HepG2 (cell line): ENCODE measurements at regions not wholly inside any gene's neighbourhood (a gene's known extent, or its start where the extent isn't known, plus 50 kb on each side); places are given as distances from the start of the nearest gene placed in this dataset.
A peak's percentile ranks its signal among the peaks of the same experiment; 100 is the strongest.

ENCODE experiments used
- ATF7 ChIP-seq, 2 experiments: fragments of 450-650 bp in 1 of 2; sonication (generic) in 1 of 2; formaldehyde crosslinking in 1 of 2; IDR thresholded peaks; 2 replicates each; pipeline versions ENCODE4 v1.4.0 to v1.6.1; 2016 to 2020; ENCODE audit warnings: antibody characterized with exemption in 1 of 2, mild to moderate bottlenecking in 1 of 2, missing genetic modification reagents in 1 of 2
- CBFB ChIP-seq: sonication (generic); formaldehyde crosslinking; IDR thresholded peaks from 2 replicates; pipeline ENCODE4 v1.4.0; 2020; ENCODE audit warnings: missing genetic modification reagents
- CHD2 ChIP-seq: IDR thresholded peaks from 2 replicates; pipeline ENCODE4 v1.6.1; 2011; ENCODE audit warnings: low read depth, low read length, improper control_type of control experiment
- FOXK2 ChIP-seq: fragments of 450-650 bp; IDR thresholded peaks from 2 replicates; pipeline ENCODE4 v1.6.1; 2016
- GPN1 ChIP-seq: sonication (generic); formaldehyde crosslinking; IDR thresholded peaks from 2 replicates; pipeline ENCODE4 v1.5.1; 2020; ENCODE audit warnings: missing genetic modification reagents, borderline replicate concordance
- HDAC1 ChIP-seq: sonication (generic); formaldehyde crosslinking; IDR thresholded peaks from 2 replicates; pipeline ENCODE4 v1.5.1; 2020; ENCODE audit warnings: mild to moderate bottlenecking, missing genetic modification reagents
- KLF15 ChIP-seq: sonication (generic); formaldehyde crosslinking; IDR thresholded peaks from 2 replicates; pipeline ENCODE4 v1.8.1; 2023; ENCODE audit warnings: borderline replicate concordance, mild to moderate bottlenecking, inconsistent platforms, missing genetic modification reagents, mixed read lengths
- KLF16 ChIP-seq, 2 experiments: sonication (generic) in 1 of 2; formaldehyde crosslinking in 1 of 2; IDR thresholded peaks; 2 replicates each; pipeline versions ENCODE4 v1.6.1 to v1.8.0; 2016 to 2023; ENCODE audit warnings: missing genetic modification reagents in 2 of 2, missing compliant biosample characterization in 1 of 2
- SIN3B ChIP-seq: fragments of 150-350 bp; IDR thresholded peaks from 2 replicates; pipeline ENCODE4 v1.6.1; 2014; ENCODE audit warnings: low read length
- SP140L ChIP-seq: sonication (generic); formaldehyde crosslinking; IDR thresholded peaks from 2 replicates; pipeline ENCODE4 v1.4.0; 2020; ENCODE audit warnings: missing genetic modification reagents, borderline replicate concordance
- SRSF1 ChIP-seq: fragments of 200-400 bp; formaldehyde crosslinking; optimal IDR thresholded peaks from 2 replicates; pipeline ENCODE3; 2017; ENCODE audit warnings: mild to moderate bottlenecking, low read depth, low read length, moderate library complexity
- ZFP90 ChIP-seq: sonication (generic); formaldehyde crosslinking; IDR thresholded peaks from 2 replicates; pipeline ENCODE4 v1.8.0; 2022; ENCODE audit warnings: missing genetic modification reagents, mild to moderate bottlenecking, inconsistent platforms, borderline replicate concordance
- ZMYM2 ChIP-seq: sonication (generic); formaldehyde crosslinking; IDR thresholded peaks from 2 replicates; pipeline ENCODE4 v1.8.0; 2022; ENCODE audit warnings: mild to moderate bottlenecking, missing genetic modification reagents
- ZNF563 ChIP-seq: sonication (generic); formaldehyde crosslinking; IDR thresholded peaks from 2 replicates; pipeline ENCODE4 v1.8.0; 2022; ENCODE audit warnings: mild to moderate bottlenecking, moderate library complexity, missing genetic modification reagents
- ZNF615 ChIP-seq: sonication (generic); formaldehyde crosslinking; IDR thresholded peaks from 2 replicates; pipeline ENCODE4 v1.5.0; 2020; ENCODE audit warnings: mild to moderate bottlenecking, missing genetic modification reagents, borderline replicate concordance
- ZNF629 ChIP-seq: sonication (generic); formaldehyde crosslinking; conservative IDR thresholded peaks from 2 replicates; pipeline ENCODE4 v1.5.0; 2020; ENCODE audit warnings: missing genetic modification reagents
- ZNF775 ChIP-seq: sonication (generic); formaldehyde crosslinking; IDR thresholded peaks from 2 replicates; pipeline ENCODE4 v1.4.0; 2020; ENCODE audit warnings: missing genetic modification reagents, mild to moderate bottlenecking, moderate library complexity, borderline replicate concordance
- ZNF790 ChIP-seq: sonication (generic); formaldehyde crosslinking; IDR thresholded peaks from 2 replicates; pipeline ENCODE4 v1.8.0; 2022; ENCODE audit warnings: missing genetic modification reagents, mild to moderate bottlenecking, borderline replicate concordance
- ZNF891 ChIP-seq: sonication (generic); formaldehyde crosslinking; IDR thresholded peaks from 2 replicates; pipeline ENCODE4 v1.5.0; 2020; ENCODE audit warnings: mild to moderate bottlenecking, missing genetic modification reagents
- ZSCAN21 ChIP-seq: sonication (generic); formaldehyde crosslinking; IDR thresholded peaks from 2 replicates; pipeline ENCODE4 v1.8.0; 2022; ENCODE audit warnings: mild to moderate bottlenecking, missing genetic modification reagents, moderate library complexity, borderline replicate concordance
- TF ChIP-seq, protein P1 (sequence below): sonication (generic); formaldehyde crosslinking; IDR thresholded peaks from 2 replicates; pipeline ENCODE4 v1.4.0; 2020; ENCODE audit warnings: low read depth, missing genetic modification reagents
- TF ChIP-seq, protein P2 (sequence below): sonication (generic); formaldehyde crosslinking; conservative IDR thresholded peaks from 2 replicates; pipeline ENCODE4 v1.4.0; 2020; ENCODE audit warnings: mild to moderate bottlenecking, missing genetic modification reagents, moderate library complexity
- TF ChIP-seq, protein P3 (sequence below): sonication (generic); formaldehyde crosslinking; IDR thresholded peaks from 2 replicates; pipeline ENCODE4 v1.4.0; 2020; ENCODE audit warnings: missing genetic modification reagents, borderline replicate concordance

DNA sequence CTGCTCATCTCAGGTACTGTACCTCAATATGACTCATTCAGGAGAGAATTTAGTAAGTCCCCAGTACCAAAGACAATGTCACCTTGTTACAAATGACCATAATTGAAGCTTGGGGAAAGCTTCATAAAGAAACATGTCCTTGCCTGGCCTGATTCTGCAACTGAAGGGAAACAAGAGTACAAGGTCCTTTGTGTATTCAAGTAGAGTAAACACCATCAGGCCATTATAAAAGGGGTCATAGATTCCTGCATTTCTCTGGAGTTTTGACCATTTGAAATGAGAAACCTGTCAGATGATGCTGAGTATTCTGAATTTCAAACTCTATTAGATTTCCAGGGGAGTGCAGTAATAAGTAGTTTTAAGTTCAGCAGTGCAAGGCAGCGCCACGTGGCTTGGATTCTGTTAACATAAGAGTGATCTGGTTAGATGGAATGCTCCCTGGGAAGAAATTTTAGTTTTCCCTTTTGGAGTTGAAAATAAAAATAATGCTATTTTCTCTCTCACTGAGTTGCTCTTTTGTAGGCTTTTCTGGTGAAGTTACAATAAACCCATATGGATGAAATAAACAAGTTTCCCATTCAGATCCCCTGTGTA lies 1054.3 kb downstream of the EPHA7 start (continued):
- TF ChIP-seq, protein P1, sequence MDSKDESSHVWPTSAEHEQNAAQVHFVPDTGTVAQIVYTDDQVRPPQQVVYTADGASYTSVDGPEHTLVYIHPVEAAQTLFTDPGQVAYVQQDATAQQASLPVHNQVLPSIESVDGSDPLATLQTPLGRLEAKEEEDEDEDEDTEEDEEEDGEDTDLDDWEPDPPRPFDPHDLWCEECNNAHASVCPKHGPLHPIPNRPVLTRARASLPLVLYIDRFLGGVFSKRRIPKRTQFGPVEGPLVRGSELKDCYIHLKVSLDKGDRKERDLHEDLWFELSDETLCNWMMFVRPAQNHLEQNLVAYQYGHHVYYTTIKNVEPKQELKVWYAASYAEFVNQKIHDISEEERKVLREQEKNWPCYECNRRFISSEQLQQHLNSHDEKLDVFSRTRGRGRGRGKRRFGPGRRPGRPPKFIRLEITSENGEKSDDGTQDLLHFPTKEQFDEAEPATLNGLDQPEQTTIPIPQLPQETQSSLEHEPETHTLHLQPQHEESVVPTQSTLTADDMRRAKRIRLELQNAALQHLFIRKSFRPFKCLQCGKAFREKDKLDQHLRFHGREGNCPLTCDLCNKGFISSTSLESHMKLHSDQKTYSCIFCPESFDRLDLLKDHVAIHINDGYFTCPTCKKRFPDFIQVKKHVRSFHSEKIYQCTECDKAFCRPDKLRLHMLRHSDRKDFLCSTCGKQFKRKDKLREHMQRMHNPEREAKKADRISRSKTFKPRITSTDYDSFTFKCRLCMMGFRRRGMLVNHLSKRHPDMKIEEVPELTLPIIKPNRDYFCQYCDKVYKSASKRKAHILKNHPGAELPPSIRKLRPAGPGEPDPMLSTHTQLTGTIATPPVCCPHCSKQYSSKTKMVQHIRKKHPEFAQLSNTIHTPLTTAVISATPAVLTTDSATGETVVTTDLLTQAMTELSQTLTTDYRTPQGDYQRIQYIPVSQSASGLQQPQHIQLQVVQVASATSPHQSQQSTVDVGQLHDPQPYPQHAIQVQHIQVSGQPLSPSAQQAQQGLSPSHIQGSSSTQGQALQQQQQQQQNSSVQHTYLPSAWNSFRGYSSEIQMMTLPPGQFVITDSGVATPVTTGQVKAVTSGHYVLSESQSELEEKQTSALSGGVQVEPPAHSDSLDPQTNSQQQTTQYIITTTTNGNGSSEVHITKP (CRISPR knock-in tag): peak; percentile 69; the same call in 1 of the 2 replicates
- TF ChIP-seq KLF16 (CRISPR knock-in tag; IDR thresholded peaks at IDR 0.05): 0 out of 4 replicates have a peak, but pooled peaks of 1 of the 2 experiments have one; percentile 52
- no peak for TF ChIP-seq ZFP90 (CRISPR knock-in tag)
- TF ChIP-seq ZMYM2 (CRISPR knock-in tag): no peak
- TF ChIP-seq ZNF790 (CRISPR knock-in tag): no peak
- TF ChIP-seq HDAC1 (CRISPR knock-in tag): peak; percentile 58; the same call in 1 of the 2 replicates
- TF ChIP-seq CHD2: no peak
- no peak for TF ChIP-seq SIN3B
- peak; percentile 86 for TF ChIP-seq FOXK2
- no peak for TF ChIP-seq ZSCAN21 (CRISPR knock-in tag)
- TF ChIP-seq SP140L (CRISPR knock-in tag): no peak
- TF ChIP-seq KLF15 (CRISPR knock-in tag): no peak
- no peak for TF ChIP-seq SRSF1
- TF ChIP-seq ZNF615: no peak
- no peak for TF ChIP-seq ZNF629 (CRISPR knock-in tag)
- TF ChIP-seq, protein P2, sequence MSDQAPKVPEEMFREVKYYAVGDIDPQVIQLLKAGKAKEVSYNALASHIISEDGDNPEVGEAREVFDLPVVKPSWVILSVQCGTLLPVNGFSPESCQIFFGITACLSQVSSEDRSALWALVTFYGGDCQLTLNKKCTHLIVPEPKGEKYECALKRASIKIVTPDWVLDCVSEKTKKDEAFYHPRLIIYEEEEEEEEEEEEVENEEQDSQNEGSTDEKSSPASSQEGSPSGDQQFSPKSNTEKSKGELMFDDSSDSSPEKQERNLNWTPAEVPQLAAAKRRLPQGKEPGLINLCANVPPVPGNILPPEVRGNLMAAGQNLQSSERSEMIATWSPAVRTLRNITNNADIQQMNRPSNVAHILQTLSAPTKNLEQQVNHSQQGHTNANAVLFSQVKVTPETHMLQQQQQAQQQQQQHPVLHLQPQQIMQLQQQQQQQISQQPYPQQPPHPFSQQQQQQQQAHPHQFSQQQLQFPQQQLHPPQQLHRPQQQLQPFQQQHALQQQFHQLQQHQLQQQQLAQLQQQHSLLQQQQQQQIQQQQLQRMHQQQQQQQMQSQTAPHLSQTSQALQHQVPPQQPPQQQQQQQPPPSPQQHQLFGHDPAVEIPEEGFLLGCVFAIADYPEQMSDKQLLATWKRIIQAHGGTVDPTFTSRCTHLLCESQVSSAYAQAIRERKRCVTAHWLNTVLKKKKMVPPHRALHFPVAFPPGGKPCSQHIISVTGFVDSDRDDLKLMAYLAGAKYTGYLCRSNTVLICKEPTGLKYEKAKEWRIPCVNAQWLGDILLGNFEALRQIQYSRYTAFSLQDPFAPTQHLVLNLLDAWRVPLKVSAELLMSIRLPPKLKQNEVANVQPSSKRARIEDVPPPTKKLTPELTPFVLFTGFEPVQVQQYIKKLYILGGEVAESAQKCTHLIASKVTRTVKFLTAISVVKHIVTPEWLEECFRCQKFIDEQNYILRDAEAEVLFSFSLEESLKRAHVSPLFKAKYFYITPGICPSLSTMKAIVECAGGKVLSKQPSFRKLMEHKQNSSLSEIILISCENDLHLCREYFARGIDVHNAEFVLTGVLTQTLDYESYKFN (CRISPR knock-in tag): peak; percentile 94
- no peak for TF ChIP-seq CBFB (CRISPR knock-in tag)
- peak; percentile 76; the same call in 1 of the 2 replicates for TF ChIP-seq ZNF775 (CRISPR knock-in tag)
- TF ChIP-seq ZNF891: no peak
- TF ChIP-seq ZNF563: no peak
- TF ChIP-seq GPN1 (CRISPR knock-in tag): no peak
- TF ChIP-seq ATF7 (IDR thresholded peaks at IDR 0.05): no peak
- TF ChIP-seq ATF7 (CRISPR knock-in tag; IDR thresholded peaks at IDR 0.05): no peak
- TF ChIP-seq, protein P3, sequence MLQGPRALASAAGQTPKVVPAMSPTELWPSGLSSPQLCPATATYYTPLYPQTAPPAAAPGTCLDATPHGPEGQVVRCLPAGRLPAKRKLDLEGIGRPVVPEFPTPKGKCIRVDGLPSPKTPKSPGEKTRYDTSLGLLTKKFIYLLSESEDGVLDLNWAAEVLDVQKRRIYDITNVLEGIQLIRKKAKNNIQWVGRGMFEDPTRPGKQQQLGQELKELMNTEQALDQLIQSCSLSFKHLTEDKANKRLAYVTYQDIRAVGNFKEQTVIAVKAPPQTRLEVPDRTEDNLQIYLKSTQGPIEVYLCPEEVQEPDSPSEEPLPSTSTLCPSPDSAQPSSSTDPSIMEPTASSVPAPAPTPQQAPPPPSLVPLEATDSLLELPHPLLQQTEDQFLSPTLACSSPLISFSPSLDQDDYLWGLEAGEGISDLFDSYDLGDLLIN (CRISPR knock-in tag): no peak
